HFFc6 (cell line): ENCODE measurements at regions not wholly inside any gene's neighbourhood (a gene's known extent, or its start where the extent isn't known, plus 50 kb on each side); places are given as distances from the start of the nearest gene placed in this dataset.

ENCODE experiments used
- DNase-seq: peaks from one replicate; pipeline ENCODE4 v3.0.0-alpha.2; 2018
- H3K27ac Mint-ChIP-seq: 2 replicates; pipeline ENCODE4 v1.8.0; 2020; ENCODE audit warnings: mild to moderate bottlenecking, mixed read lengths
- H3K27me3 Mint-ChIP-seq: 2 replicates; pipeline ENCODE4 v1.8.0; 2021; ENCODE audit warnings: mild to moderate bottlenecking, moderate library complexity, mixed read lengths; ENCODE audit not compliant: insufficient read depth
- H3K36me3 Mint-ChIP-seq: 2 replicates; pipeline ENCODE4 v1.8.0; 2021; ENCODE audit warnings: low read depth, mixed read lengths
- H3K4me1 Mint-ChIP-seq: 2 replicates; pipeline ENCODE4 v1.8.0; 2020; ENCODE audit warnings: low read depth, mixed read lengths
- H3K4me3 Mint-ChIP-seq: 2 replicates; pipeline ENCODE4 v1.8.0; 2020; ENCODE audit warnings: mild to moderate bottlenecking, moderate library complexity, mixed read lengths
- H3K9me3 Mint-ChIP-seq: 2 replicates; pipeline ENCODE4 v1.8.0; 2020; ENCODE audit warnings: mild to moderate bottlenecking, mixed read lengths
- CTCF ChIP-seq: fragments of 200-600 bp; sonication (generic); IDR thresholded peaks from 2 replicates; pipeline ENCODE4 v1.5.0; 2021; ENCODE audit warnings: antibody characterized with exemption, mild to moderate bottlenecking

GRCh38 chr2:236446521-236446920 lies 123.1 kb upstream of the ACKR3 start:
- H3K9me3 Mint-ChIP-seq = peaks cover 52% of the 10 kb centered on the region
- peaks cover 7% of the 10 kb centered on the region for H3K36me3 Mint-ChIP-seq
- H3K4me1 Mint-ChIP-seq = no peaks in the 10 kb centered on the region
- no peak overlapping the region for H3K4me3 Mint-ChIP-seq
- no peak for TF ChIP-seq CTCF
- peaks cover 8% of the 10 kb centered on the region for H3K27me3 Mint-ChIP-seq
- H3K27ac Mint-ChIP-seq = no peak overlapping the region
- DNase-seq = no peak

DNA sequence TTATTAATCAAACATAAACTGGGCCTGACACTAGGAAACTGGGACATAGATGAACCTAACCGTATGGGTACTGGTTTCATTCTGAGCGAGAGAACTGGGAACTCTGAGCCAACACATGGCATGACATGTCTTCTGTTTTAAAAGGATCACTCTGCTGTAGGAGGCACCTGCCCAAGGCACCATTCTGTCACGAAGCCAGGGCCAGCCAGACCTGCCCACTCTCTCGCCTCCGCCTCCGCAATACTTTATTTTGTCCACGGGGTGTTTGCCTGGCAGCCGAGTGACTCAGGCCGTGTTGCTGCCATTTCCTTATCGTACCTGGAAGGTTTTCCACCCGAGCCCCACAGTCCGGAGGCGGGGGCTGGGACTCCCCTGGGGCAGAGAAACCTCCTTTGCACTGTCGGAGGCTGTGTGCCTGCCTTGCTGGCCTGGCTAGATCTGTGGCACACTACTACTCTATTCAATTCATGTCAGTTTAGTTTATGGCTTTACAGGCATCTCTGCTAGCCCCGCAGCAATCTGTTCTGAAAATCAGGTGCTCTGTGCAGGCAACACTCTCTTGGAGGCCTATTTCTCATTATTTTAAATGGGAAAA lies 120.4 kb upstream of the ACKR3 start:
- no peaks in the 10 kb centered on the region for H3K4me1 Mint-ChIP-seq
- no peak overlapping the region for H3K27ac Mint-ChIP-seq

GRCh38 chr2:236452238-236452637 lies 117.4 kb upstream of the ACKR3 start:
- Mint-ChIP-seq H3K4me1 (no peaks in the 10 kb centered on the region), H3K36me3 (peaks cover under 1% of the 10 kb centered on the region; the same call in 1 of the 2 replicates), H3K4me3 (no peak overlapping the region), H3K27me3 (peaks cover 3% of the 10 kb centered on the region; the same call in 1 of the 2 replicates), H3K9me3 (peaks cover 43% of the 10 kb centered on the region), H3K27ac (no peak overlapping the region)
- TF ChIP-seq CTCF = no peak
- no peak for DNase-seq

More for the DNA sequence above, 120.4 kb upstream of the ACKR3 start:
- Mint-ChIP-seq H3K4me3 (no peak overlapping the region), H3K27me3 (peaks cover 6% of the 10 kb centered on the region), H3K36me3 (peaks cover 7% of the 10 kb centered on the region), H3K9me3 (peaks cover 44% of the 10 kb centered on the region)
- DNase-seq = no peak
- TF ChIP-seq CTCF = no peak

DNA sequence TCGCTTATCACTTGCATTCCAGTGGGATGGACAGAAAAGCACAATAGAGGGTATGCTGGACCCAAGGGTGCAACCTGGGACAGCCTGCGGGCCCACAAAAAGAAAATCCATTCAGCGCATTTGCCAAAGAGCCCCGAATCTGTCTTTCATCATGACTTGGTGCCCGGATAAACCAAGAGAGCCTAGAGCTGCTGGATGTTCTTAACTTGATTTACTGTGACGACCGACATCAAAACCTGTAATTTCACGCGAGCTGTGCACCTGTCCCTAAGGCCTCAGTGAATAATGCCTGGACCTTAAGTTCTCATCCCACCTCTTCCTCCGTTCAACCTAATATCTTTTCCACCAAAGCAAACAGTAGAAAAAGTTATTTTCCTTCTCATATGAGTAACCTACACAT lies 115.5 kb upstream of the ACKR3 start:
- no peak for DNase-seq
- Mint-ChIP-seq H3K27me3 (no peaks in the 10 kb centered on the region; the same call in 1 of the 2 replicates), H3K27ac (no peak overlapping the region), H3K9me3 (peaks cover 42% of the 10 kb centered on the region), H3K4me1 (no peaks in the 10 kb centered on the region), H3K4me3 (no peak overlapping the region), H3K36me3 (no peaks in the 10 kb centered on the region)
- no peak for TF ChIP-seq CTCF

DNA sequence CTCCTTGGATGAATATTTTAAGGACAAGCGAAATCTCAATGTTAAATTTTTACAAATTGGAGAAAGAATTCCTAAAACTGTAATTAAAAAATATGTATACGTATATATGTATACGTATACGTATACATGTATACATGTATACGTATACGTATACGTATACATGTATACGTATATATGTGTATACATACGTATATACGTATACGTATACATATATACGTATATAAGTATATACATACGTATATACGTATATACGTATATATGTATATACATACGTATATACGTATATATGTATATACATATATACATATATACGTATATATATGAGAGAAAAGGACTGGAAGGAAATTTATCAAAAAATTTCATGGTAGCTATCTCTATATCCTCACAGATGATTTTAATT lies 110.2 kb upstream of the ACKR3 start:
- no peak for DNase-seq
- no peak overlapping the region for H3K4me3 Mint-ChIP-seq
- peaks cover 4% of the 10 kb centered on the region; the same call in 1 of the 2 replicates for H3K36me3 Mint-ChIP-seq
- H3K4me1 Mint-ChIP-seq = no peaks in the 10 kb centered on the region
- H3K9me3 Mint-ChIP-seq = peaks cover 49% of the 10 kb centered on the region
- H3K27ac Mint-ChIP-seq = no peak overlapping the region
- no peak for TF ChIP-seq CTCF
- H3K27me3 Mint-ChIP-seq = peaks cover 2% of the 10 kb centered on the region; the same call in 1 of the 2 replicates
